NB4 (cell line): ENCODE measurements at regions not wholly inside any gene's neighbourhood (a gene's known extent, or its start where the extent isn't known, plus 50 kb on each side); places are given as distances from the start of the nearest gene placed in this dataset.

Experiments used
- POLR2A ChIP-seq: IDR thresholded peaks from 2 replicates; pipeline ENCODE4 v1.6.1; 2011; ENCODE audit warnings: mild to moderate bottlenecking; ENCODE audit not compliant: insufficient read length; ENCODE audit errors: extremely low read depth
- TF ChIP-seq, protein P1 (sequence below): IDR thresholded peaks from one replicate; pipeline ENCODE4 v1.5.1; 2012; ENCODE audit warnings: low read depth, low read length
- TF ChIP-seq, protein P2 (sequence below): IDR thresholded peaks from 2 replicates; pipeline ENCODE4 v1.6.1; 2011; ENCODE audit warnings: low read depth, low read length

GRCh38 chr12:96112733-96113132 is 77.3 kb upstream of the LTA4H start:
- TF ChIP-seq, protein P1, sequence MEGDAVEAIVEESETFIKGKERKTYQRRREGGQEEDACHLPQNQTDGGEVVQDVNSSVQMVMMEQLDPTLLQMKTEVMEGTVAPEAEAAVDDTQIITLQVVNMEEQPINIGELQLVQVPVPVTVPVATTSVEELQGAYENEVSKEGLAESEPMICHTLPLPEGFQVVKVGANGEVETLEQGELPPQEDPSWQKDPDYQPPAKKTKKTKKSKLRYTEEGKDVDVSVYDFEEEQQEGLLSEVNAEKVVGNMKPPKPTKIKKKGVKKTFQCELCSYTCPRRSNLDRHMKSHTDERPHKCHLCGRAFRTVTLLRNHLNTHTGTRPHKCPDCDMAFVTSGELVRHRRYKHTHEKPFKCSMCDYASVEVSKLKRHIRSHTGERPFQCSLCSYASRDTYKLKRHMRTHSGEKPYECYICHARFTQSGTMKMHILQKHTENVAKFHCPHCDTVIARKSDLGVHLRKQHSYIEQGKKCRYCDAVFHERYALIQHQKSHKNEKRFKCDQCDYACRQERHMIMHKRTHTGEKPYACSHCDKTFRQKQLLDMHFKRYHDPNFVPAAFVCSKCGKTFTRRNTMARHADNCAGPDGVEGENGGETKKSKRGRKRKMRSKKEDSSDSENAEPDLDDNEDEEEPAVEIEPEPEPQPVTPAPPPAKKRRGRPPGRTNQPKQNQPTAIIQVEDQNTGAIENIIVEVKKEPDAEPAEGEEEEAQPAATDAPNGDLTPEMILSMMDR = no peak
- TF ChIP-seq POLR2A = no peak
- TF ChIP-seq, protein P2, sequence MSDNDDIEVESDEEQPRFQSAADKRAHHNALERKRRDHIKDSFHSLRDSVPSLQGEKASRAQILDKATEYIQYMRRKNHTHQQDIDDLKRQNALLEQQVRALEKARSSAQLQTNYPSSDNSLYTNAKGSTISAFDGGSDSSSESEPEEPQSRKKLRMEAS = no peak
